Karpas-422 (cell line): ENCODE measurements at regions not wholly inside any gene's neighbourhood (a gene's known extent, or its start where the extent isn't known, plus 50 kb on each side); places are given as distances from the start of the nearest gene placed in this dataset.
"Not testable (repeated sequence)": the region's sequence is repeated elsewhere in the genome, so short reads cannot be mapped to it uniquely, and the experiment has no call there.

Experiments
- DNase-seq: peaks from one replicate; pipeline ENCODE4 v3.0.0-alpha.2; 2015
- H2AFZ ChIP-seq: fragments of 200-600 bp; sonication (generic); 2 replicates; pipeline ENCODE4 v1.6.1; 2014; ENCODE audit warnings: antibody characterized with exemption, low read length, mixed read lengths
- H3K27ac ChIP-seq: fragments of 200-600 bp; sonication (generic); 2 replicates; pipeline ENCODE4 v1.5.1; 2014; ENCODE audit warnings: mild to moderate bottlenecking, low read length, moderate library complexity
- H3K27me3 ChIP-seq: fragments of 200-600 bp; sonication (generic); 2 replicates; pipeline ENCODE4 v1.6.1; 2014; ENCODE audit warnings: low read length, mixed read lengths
- H3K36me3 ChIP-seq: fragments of 200-600 bp; sonication (generic); 2 replicates; pipeline ENCODE4 v1.6.1; 2014; ENCODE audit warnings: low read length, mixed read lengths; ENCODE audit not compliant: insufficient read depth
- H3K4me1 ChIP-seq: fragments of 200-600 bp; sonication (generic); 2 replicates; pipeline ENCODE4 v1.6.1; 2014; ENCODE audit warnings: mild to moderate bottlenecking, low read length, mixed read lengths
- H3K4me2 ChIP-seq: fragments of 200-600 bp; sonication (generic); 2 replicates; pipeline ENCODE4 v1.6.1; 2014; ENCODE audit warnings: low read length, low read depth, mild to moderate bottlenecking; ENCODE audit not compliant: poor library complexity, severe bottlenecking
- H3K4me3 ChIP-seq: fragments of 200-600 bp; sonication (generic); 2 replicates; pipeline ENCODE4 v1.5.1; 2014; ENCODE audit warnings: mild to moderate bottlenecking, antibody characterized with exemption, low read length, mixed read lengths
- H3K79me2 ChIP-seq: fragments of 200-600 bp; sonication (generic); 2 replicates; pipeline ENCODE4 v1.6.1; 2014; ENCODE audit warnings: mild to moderate bottlenecking, low read length, mixed read lengths
- H3K9ac ChIP-seq: fragments of 200-600 bp; sonication (generic); 2 replicates; pipeline ENCODE4 v1.6.0; 2014; ENCODE audit warnings: low read length
- H3K9me2 ChIP-seq: fragments of 200-600 bp; sonication (generic), shearing (Covaris generic); replicated peaks from 2 replicates; pipeline ENCODE4 v1.6.0; 2014; ENCODE audit warnings: mild to moderate bottlenecking, low read length, moderate library complexity; ENCODE audit not compliant: insufficient read depth
- H3K9me3 ChIP-seq: fragments of 300-700, 200-600 bp; sonication (generic); 2 replicates; pipeline ENCODE4 v1.6.1; 2014; ENCODE audit warnings: low read length, mixed read lengths
- H4K20me1 ChIP-seq: fragments of 200-600 bp; sonication (generic); 2 replicates; pipeline ENCODE4 v1.6.1; 2014; ENCODE audit warnings: mild to moderate bottlenecking, antibody characterized with exemption, low read length, low read depth; ENCODE audit not compliant: insufficient read depth

DNA sequence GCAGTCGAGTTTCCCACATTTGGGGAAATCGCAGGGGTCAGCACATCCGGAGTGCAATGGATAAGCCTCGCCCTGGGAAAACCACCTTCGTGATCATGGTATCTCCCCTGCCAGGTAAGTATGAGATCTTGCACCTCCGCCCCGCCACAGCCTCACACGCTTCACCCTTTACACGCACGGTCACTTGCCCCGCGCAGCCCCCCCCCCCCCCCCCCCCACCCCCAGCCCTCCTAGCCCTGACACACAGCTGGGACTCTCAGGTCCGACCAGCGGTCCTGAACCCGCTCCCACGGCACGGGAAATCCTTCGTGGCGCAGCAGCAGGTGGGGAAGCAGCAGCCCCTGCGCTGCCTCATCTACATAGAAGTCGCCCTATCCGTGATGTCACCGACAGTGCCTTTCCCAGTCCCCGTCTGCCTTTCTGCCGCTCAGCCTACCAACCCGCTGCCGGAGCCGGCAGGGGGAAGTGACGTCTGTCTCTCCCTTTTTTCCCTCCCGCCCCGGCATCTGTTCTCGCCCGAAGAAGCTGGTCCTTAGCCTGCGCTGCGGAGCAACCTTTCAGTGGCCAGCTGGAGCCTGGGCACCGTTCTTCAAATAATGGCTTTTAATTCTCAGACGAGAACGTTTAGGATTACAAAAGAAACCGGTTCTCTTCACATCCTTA is 242.2 kb downstream of the FAM72C start:
- not testable (repeated sequence) for H3K27ac ChIP-seq, H3K27me3 ChIP-seq
- peak; percentile 56 for DNase-seq

DNA sequence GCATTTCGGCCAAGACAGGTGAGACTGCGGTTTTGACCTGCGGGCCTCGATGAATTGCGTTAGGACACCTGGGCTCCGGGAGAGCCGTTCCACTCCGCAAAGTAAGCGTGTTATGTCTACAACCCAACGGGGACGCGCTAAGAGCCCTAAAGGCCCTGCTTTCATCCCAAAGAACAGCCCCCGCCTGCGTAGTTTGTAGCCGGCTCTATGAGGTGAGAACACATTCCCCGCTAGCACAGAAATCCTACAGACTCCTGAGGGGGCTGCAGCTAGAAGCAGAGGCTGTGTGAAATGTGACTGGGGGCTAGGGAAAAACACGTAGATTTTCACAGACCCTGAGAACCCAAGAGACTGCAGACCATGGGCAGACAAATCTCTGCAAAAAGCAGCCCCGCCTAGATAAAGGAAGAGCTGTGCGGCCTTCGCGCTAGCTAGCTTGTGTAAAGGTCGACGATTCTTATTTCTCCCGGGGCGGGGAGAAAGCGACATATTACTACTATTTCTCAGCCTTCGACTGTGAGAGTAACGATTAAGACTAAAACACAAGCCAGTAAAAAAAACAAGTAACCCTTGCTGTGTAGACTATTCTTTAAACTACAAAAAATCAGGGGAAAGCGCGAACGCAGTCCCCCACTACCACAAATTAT is 242.9 kb downstream of the FAM72C start:
- not testable (repeated sequence) for H3K79me2 ChIP-seq, DNase-seq, H4K20me1 ChIP-seq, H2AFZ ChIP-seq, H3K9me3 ChIP-seq, H3K36me3 ChIP-seq, H3K9me2 ChIP-seq, H3K27me3 ChIP-seq, H3K4me3 ChIP-seq
- peaks cover 25% of the 10 kb centered on the region for H3K4me1 ChIP-seq
- peak overlapping the region; percentile 38 for H3K4me2 ChIP-seq
- peak overlapping the region; percentile 35; the same call in 1 of the 2 replicates for H3K9ac ChIP-seq
- peak overlapping the region; percentile 69; the same call in 1 of the 2 replicates for H3K27ac ChIP-seq

More for the DNA sequence above, 242.2 kb downstream of the FAM72C start:
- not testable (repeated sequence) for H3K79me2 ChIP-seq, H3K4me2 ChIP-seq, H3K4me3 ChIP-seq, H4K20me1 ChIP-seq, H3K36me3 ChIP-seq, H2AFZ ChIP-seq, H3K9me3 ChIP-seq, H3K9ac ChIP-seq, H3K9me2 ChIP-seq
- peaks cover 20% of the 10 kb centered on the region for H3K4me1 ChIP-seq

DNA sequence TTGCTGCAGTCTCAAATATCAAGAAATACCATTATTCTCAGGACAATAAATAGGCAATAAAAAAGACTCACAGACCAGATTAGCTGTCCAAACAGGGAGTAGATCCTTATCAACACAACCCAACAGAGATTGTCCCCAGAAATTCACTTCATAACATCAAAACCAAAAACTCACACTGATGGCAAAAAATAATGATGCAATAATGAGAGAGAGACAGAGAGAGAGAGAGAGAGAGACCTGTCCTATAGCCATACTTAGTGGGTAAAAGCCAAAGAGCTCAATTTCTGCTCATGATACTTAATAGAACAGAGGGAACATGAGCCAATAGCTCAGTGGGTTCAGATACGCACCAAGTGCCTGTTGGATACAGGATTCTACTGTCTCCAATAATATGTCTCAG is 244.5 kb downstream of the FAM72C start:
- Histone ChIP-seq H3K9ac (peak overlapping the region; percentile 21; the same call in 1 of the 2 replicates), H3K27ac (peak overlapping the region; percentile 85), H3K9me3 (no peaks in the 10 kb centered on the region), H4K20me1 (no peaks in the 10 kb centered on the region), H2AFZ (no peak overlapping the region), H3K4me3 (no peak overlapping the region; the same call in 1 of the 2 replicates), H3K9me2 (no peaks in the 10 kb centered on the region), H3K4me1 (peaks cover 41% of the 10 kb centered on the region), H3K36me3 (no peaks in the 10 kb centered on the region), H3K27me3 (no peaks in the 10 kb centered on the region), H3K79me2 (no peaks in the 10 kb centered on the region), H3K4me2 (peak overlapping the region; percentile 19)
- no peak for DNase-seq

GRCh38 chr1:143721024-143721373 is 250.8 kb downstream of the FAM72C start:
- H3K4me1 ChIP-seq, result peaks cover 61% of the 10 kb centered on the region
- no peak for DNase-seq
- peak overlapping the region; percentile 94 for H3K27ac ChIP-seq
- peak overlapping the region; percentile 66 for H3K9ac ChIP-seq
- H3K4me3 ChIP-seq, result peak overlapping the region; percentile 52; the same call in 1 of the 2 replicates
- no peaks in the 10 kb centered on the region for H4K20me1 ChIP-seq
- no peaks in the 10 kb centered on the region for H3K27me3 ChIP-seq
- no peaks in the 10 kb centered on the region for H3K36me3 ChIP-seq
- H2AFZ ChIP-seq, result no peak overlapping the region
- no peaks in the 10 kb centered on the region for H3K9me3 ChIP-seq
- no peaks in the 10 kb centered on the region for H3K9me2 ChIP-seq
- H3K79me2 ChIP-seq, result no peaks in the 10 kb centered on the region
- peak overlapping the region; percentile 64 for H3K4me2 ChIP-seq

GRCh38 chr1:143720087-143721023 is 251.4 kb downstream of the FAM72C start:
- Histone ChIP-seq H3K9me3 (no peaks in the 10 kb centered on the region), H3K27ac (peak overlapping the region; percentile 94), H3K4me2 (peak overlapping the region; percentile 64), H3K4me1 (peaks cover 62% of the 10 kb centered on the region), H3K9me2 (no peaks in the 10 kb centered on the region), H3K27me3 (no peaks in the 10 kb centered on the region), H3K79me2 (no peaks in the 10 kb centered on the region), H2AFZ (no peak overlapping the region), H4K20me1 (no peaks in the 10 kb centered on the region), H3K4me3 (peak overlapping the region; percentile 52), H3K9ac (peak overlapping the region; percentile 66), H3K36me3 (no peaks in the 10 kb centered on the region)
- peak; percentile 95 for DNase-seq

DNA sequence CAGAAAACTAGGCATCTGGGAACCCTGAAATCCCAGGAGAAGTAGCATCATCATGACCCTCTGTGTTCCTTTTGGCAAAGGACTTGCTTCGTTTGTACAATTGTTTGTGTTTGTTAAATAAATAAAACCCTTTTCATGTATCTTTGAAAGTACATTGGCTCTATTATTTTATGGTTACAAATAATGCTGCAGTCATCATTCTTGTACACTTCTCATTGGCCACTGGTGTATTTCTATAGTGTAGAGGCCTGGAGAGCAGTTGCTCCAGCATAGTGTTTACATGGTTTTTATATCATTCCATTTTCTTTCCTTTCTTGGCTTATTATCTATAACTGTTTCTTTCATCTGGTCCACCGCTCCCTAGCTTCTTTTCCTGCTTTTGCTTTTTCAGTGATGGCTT is 253.3 kb downstream of the FAM72C start:
- H3K4me1 ChIP-seq, result peaks cover 52% of the 10 kb centered on the region
- DNase-seq, result no peak
- no peak overlapping the region for H3K4me3 ChIP-seq
- H3K36me3 ChIP-seq, result no peaks in the 10 kb centered on the region
- no peaks in the 10 kb centered on the region for H3K9me3 ChIP-seq
- no peak overlapping the region for H3K9ac ChIP-seq
- H3K79me2 ChIP-seq, result no peaks in the 10 kb centered on the region
- H4K20me1 ChIP-seq, result no peaks in the 10 kb centered on the region
- no peaks in the 10 kb centered on the region for H3K27me3 ChIP-seq
- H3K9me2 ChIP-seq, result no peaks in the 10 kb centered on the region
- no peak overlapping the region for H3K27ac ChIP-seq
- H3K4me2 ChIP-seq, result no peak overlapping the region
- no peak overlapping the region for H2AFZ ChIP-seq

GRCh38 chr1:143718021-143718420 is 253.8 kb downstream of the FAM72C start:
- H3K36me3 ChIP-seq, result no peaks in the 10 kb centered on the region
- no peak overlapping the region for H2AFZ ChIP-seq
- no peak overlapping the region for H3K27ac ChIP-seq
- no peak overlapping the region for H3K4me3 ChIP-seq
- H3K4me1 ChIP-seq, result peaks cover 47% of the 10 kb centered on the region
- no peak overlapping the region for H3K9ac ChIP-seq
- no peaks in the 10 kb centered on the region for H3K79me2 ChIP-seq
- no peaks in the 10 kb centered on the region for H3K27me3 ChIP-seq
- no peaks in the 10 kb centered on the region for H4K20me1 ChIP-seq
- no peak overlapping the region for H3K4me2 ChIP-seq
- H3K9me2 ChIP-seq, result no peaks in the 10 kb centered on the region
- DNase-seq, result no peak
- H3K9me3 ChIP-seq, result no peaks in the 10 kb centered on the region

GRCh38 chr1:143717434-143717833 is 254.4 kb downstream of the FAM72C start:
- no peak overlapping the region for H3K27ac ChIP-seq
- H3K27me3 ChIP-seq, result no peaks in the 10 kb centered on the region
- H3K4me2 ChIP-seq, result no peak overlapping the region
- H3K79me2 ChIP-seq, result no peaks in the 10 kb centered on the region
- H3K9me2 ChIP-seq, result no peaks in the 10 kb centered on the region
- no peaks in the 10 kb centered on the region for H3K36me3 ChIP-seq
- H3K4me3 ChIP-seq, result no peak overlapping the region
- no peak overlapping the region for H3K9ac ChIP-seq
- no peak for DNase-seq
- H2AFZ ChIP-seq, result no peak overlapping the region
- no peaks in the 10 kb centered on the region for H3K9me3 ChIP-seq
- no peaks in the 10 kb centered on the region for H4K20me1 ChIP-seq
- H3K4me1 ChIP-seq, result peaks cover 41% of the 10 kb centered on the region
